ENCODE measurements at regions not wholly inside any gene's neighbourhood (a gene's known extent, or its start where the extent isn't known, plus 50 kb on each side); places are given as distances from the start of the nearest gene placed in this dataset.
"Not testable (repeated sequence)": the region's sequence is repeated elsewhere in the genome, so short reads cannot be mapped to it uniquely, and the experiment has no call there.

DNA sequence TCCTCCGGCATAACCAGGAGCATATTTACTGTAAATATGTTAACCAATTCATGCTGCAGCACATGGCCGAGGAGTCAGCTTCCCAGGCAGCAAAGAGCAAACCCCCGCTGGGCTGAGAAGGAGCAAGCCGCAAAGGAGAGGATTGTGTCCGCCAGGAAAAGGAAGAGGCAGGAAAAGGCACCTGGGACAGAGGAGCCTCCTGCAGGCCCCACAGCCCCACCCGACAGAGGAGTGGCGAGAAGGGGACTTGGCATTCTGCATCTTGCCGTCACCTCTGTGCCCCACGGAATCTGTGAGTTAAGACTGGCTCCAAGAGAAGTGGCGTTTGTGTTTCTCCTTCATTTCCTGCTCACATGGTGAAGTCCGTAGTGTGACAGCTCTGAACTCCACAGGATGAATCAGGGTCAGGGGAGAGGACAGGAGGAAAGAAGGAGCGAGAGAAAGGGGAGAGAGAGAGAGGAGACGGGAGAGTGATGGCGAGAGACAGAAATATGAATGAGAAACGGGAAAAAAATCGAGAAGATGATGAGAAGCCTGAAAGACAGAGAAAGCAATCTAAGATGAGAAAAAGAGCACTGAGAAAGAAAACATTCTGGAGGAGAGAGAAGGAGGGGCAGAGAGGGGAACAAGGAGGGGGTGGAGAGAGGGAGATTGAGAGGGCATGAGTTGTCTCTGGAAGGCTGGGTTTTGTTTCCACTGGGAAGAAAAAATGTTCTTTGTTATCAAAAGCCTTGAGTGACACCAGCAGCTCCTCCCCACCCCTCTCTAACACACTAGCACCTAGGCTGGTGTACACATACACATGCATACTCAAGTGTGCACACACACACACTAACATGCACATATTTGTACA lies 489.6 kb downstream of the MN1 start:
- DNase-seq (ENCODE audit: low read depth) = no peak

DNA sequence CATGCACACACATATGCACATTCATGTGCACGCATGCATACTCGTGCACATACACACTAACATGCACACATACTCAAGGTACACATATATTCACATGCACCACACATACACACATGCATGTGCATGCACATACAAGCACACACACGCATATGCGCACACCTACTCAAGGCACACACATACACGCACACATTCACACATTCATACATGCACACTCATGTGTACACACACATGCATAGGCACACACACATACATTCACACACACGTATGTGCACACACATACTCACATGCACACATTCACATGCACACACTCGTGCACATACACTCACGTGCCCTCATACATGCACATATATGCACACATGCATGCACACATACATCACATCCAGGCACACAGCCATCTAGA lies 489.0 kb downstream of the MN1 start:
- DNase-seq (ENCODE audit: low read depth) = no peak

DNA sequence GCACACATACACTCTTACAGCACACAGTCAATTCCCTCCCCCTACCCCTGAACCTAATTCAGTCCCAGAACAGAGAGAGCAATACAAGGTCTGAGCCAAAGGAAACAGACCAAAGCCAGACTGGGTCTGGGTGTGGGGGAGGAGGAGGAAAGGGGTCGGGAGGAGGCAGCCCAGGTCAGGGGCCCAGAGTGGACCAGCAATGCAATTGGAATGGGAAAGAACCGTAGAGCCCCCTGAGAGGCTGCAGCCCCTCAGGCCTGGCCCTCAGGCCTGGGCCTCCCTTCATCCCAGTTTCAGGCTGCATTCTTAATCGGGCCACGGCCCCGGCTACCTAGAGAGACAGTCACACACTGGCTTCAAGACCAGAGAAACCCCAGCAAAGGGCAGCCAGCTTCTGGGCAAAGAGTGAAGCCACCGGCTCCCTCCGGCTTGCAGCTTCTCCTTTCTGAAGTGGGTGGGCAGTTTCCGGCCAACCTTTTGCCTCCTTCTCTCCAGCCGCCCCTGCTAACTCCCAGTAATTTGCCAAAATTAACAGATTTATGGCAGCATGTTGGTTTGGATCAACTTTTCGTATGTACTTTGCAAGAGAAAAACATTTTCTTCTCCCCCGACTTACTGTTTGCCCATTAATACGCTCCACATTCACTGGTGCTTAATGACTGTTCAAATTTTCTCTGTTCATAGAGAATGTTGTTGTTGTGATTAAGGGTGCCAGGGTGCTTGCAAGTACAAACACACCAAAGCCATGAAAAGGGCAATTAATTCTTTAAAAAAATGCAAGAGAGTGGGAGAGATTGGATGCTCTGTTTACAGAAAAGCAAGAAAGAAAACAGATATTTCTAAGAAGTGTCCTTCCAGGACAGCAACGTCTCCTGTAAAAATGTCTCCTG lies 488.3 kb downstream of the MN1 start:
- no peak for DNase-seq (ENCODE audit: low read depth)

DNA sequence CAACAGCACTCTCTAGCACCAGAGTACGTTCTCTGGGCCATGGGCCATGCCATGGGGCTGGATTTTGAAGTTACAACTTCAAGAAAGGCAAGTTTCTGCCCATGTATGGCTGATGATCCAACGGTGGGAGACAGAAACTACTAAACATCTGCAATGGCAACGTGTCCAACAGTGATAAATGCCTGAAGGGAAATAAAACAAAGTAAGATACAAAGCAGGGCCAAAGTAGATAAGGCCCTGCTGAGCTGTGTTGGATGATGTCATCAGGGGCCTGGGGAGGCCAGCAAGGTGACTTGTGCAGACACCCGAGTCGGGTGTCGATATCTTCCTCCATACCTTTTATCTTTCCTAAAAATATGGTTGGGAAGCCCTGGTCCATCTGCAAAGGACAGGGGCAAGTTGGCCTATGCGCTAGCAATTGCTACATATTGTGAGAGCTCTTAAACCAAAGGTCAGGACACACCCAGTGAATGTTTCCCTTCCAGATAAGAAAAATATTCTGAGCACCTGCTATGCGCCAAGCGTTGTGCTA lies 487.2 kb downstream of the MN1 start:
- DNase-seq (ENCODE audit: low read depth) = no peak

DNA sequence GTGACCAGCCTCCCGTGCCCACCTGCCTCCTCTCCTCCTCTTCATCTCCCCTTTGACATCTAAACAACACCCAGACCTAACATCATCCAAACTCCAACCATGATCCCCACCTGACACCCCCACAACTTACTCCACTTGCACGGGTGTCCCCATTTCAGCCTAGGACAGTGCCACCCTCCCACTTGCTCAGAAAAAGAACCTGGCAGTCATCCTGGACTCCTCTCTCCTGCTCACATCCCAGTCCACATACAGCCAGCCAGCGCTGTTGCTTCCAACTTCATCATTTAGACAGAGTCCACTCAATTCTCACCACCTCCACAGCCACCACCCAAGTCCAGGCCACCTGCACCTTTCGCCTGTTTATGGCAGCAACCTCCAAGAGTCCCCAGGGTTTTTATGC lies 485.7 kb downstream of the MN1 start:
- DNase-seq (ENCODE audit: low read depth) = no peak

DNA sequence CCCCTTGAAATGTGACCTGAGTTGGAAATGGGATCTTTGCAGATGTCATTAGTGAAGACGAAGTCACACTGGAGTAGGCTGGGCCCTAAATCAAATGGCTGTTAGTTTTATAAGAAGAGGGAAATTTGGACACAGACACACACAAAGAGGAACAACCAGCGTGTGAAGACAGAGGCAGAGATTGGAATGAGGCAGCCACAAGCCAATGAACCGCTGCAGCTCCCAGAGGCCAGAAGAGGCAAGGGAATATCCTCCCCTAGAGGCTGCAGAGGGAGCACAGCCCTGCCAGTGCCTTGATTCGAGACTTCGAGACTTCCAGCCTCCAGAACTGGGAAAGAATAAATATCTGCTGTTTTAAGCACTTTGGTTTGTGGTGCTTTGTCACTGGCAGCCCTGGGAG lies 484.5 kb downstream of the MN1 start:
- DNase-seq (ENCODE audit: low read depth) = no peak

DNA sequence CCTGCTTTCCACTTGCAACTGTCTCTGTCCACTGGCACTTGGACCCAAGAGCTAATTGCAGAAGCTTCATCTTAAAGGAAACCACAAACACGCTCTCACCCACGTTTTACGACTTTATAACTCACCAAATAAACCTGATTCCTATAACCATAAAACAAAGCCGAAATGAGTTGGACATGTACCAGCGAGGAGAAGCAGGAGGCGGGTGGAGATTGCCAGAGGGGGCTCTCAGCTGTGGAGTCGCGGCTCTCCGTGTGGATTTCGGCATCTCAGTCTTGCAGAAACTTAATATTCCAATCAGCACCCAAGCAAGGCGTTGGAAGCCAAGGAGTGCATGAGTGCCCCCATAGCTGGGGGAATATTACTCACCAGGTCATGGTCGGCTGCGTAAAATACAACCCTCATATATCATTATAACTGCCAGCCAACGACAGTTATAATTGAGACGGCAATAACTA lies 483.6 kb downstream of the MN1 start:
- peak; percentile 32 for DNase-seq (ENCODE audit: low read depth)

DNA sequence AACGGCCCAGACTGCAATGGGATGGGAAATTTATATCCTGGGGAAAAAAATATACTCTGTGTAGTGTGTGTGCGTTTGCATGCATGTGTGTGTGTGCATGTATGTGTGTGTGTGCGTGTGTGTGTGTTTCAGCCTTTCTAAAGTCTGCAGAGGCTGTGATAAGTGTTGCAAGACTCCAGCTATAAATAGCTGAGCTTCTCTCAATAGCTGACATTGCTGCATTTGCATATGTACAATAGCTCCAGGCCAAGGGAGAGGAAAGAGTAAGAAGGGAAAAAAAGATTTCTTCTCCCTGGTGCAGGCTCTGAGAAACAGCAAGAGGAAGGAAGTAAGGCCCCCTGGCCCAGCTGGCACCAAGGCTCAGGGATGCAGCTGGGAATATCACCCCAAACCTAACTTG lies 483.0 kb downstream of the MN1 start:
- peak; percentile 37 for DNase-seq (ENCODE audit: low read depth)

DNA sequence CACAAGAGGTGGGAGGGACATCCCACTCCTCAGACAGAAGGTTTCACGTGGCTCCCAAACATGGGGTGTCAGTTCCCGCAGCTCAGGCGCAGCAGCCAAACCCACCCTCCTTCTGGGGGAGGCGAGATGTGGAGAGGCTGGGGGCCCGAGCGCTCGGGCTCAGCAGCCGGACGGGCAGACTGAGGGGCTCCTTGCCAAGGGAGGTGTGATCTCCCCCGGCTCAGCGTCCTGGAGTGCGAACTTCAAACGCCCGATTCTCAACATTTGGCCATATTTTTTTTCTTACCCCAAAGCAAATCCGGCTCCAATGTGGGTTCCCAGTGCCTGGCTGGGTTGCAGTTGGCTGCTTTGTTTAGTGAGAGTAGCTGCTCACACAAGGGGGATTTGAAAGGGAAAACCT lies 477.9 kb downstream of the MN1 start:
- DNase-seq (ENCODE audit: low read depth) = no peak

DNA sequence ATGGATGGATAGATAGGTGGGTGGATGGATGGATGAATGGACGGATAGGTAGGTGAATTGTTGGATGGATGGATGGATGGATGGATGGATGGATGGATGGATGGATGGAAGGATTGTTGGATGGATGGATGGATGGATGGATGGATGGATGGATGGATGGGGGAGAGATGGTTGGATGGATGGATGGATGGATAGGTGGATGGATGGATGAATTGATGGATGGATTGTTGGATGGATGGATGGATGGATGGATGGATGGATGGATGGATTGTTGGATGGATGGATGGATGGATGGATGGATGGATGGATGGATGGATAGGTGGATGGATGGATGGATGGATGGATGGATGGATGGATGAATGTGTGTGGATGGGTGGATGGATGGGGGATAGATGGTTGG lies 476.6 kb downstream of the MN1 start:
- not testable (repeated sequence) for DNase-seq (ENCODE audit: low read depth)

DNA sequence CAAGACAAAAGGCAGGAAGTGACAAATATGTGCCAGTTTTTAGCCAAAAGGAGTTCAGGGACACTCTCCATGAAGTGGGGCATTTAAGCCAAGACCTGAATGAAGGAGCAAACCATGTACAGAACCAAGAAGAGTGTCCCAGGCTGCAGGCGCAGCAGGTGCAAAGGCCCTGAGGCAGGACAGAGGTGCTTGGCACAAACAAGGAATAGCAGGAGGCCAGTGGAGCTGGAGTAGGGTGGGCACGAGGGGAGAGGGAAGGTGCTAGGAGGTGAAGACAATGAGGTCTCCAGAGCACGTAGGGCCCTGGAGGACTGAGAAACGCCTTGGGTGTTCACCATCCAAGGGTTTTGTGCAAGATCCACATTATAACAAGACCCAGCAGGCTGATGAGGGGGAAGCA lies 474.1 kb downstream of the MN1 start:
- DNase-seq (ENCODE audit: low read depth) = no peak

DNA sequence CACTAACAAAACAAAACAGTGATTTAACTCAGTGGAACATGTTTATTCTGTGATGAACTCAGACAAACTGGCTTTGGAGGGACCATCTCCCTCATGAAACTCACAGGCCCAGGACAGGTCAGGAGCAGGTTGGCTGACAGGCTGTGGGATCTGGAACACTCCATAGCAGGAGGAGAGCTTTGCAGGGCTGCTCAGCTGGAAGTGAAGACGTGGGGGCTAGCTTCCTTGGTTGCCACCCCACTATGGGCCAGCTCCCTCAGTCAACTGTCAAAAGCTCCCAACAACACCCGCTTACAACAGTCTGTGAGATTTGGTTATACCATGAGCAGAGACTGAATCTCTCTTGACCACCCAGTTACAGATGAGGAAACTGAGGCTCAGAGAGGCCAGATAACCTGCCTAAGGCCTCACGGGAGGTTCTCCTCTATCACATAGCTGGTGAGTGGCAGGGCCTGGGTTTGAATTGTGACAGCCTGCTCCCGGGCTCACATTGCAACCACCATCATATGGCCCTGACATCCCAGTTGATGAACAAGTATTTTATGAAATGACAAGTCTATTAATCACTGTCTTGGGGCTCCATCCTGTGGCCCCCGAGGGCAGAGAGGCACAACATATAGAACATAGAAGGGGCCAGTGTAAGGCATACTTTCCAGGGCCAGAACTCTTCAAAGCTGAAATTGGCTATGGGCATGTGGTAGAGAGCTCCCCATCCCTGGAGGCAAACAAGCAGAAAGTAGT lies 473.4 kb downstream of the MN1 start:
- DNase-seq (ENCODE audit: low read depth) = no peak

DNA sequence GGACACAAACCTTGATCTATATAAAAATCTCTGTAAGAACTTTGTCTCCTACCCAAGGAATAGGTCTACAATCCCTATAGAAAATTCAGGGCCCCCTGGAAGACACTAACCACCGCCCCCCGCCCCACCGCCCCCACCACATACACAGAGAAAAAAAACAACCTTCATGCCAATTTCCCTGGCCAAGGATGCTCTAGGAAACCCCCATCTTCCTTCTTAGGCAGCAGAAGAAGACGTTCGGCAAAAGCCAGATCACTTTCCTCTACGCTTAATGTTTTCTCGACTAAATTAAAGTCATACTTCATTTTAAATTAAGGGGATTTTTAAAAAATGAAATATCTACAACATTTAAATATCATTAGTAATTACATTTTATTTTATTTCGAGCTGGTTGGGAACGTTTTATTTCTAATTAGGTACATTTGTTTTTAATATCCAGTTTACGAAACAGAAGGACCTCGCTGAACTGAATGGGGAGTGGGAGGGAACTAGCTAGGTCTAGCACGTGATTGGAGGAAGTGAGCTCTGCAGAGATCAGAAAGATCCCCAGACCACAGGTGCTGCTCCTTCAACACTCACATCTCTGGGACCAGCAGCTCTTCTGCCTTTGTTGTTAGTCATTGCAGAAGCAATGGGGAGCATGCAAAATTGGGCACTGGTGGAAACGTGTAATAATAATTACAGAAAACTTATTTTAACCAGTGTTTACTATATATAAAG lies 472.3 kb downstream of the MN1 start:
- DNase-seq (ENCODE audit: low read depth) = no peak

DNA sequence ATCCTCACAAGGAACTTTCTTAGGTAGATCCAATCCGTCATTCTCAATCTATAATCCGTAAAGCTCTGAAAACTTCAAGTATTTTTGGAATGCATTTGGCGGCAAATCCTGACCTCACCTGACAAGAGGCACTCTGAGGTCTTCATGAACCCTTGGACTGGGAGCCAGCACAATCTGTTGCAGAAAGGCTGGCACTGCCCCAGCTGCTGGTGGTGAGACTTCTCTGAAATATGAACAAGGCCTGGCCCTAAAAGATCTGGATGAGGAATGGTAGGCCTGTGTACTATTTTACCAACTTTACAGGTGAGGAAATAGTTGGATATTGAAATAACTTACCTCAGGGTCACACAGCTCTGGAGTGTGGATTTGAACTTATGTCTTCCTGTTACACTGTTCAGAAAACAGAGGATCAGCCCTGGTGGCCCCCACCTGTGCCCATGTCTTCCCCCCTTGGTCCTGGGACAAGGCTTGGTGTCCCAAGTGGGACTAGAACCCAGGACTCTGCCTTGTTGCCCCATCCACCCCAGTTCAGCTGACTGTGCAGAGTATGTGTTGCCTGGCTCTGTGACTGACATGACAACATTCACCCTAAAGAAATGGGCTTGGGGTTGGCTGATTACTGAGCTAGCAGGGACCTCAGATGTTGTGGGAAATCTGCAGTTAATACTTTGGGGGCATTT lies 471.4 kb downstream of the MN1 start:
- no peak for DNase-seq (ENCODE audit: low read depth)

DNA sequence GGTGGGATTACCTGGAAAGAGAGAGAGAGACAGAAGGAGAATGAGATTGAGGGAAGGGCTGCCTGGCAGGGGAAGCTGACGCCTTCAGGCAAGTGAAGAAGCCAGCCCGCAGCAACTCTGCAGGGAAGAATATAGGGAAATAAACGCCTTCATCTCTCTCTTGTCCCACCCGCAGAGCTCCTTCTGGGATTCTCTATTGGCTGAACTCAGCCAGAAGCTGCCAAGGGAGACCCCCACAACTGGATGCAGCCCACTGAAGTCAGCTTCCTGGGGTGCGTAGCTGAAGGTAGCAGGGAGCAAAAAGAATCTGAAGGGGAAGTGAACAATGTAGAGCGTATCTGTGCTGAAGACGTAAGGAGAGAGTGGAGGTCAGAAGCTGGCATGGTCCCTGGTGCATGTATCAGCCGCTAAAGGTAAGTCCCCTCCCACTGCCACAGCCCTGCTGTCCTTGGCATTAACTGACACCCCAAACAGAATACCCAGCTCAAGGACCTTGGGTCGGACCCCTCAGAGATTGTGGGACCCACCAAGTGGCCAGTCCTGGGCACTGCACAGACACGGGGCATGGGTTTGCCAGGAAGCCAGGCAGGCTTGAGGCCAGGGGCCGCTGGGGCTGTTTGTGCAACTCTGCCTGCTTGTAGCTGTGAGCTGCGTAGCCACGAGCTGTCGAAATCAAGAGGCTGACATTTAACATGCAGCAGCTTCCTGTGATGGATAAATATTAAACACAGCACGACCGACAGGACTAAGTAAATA lies 469.9 kb downstream of the MN1 start:
- DNase-seq (ENCODE audit: low read depth) = no peak

DNA sequence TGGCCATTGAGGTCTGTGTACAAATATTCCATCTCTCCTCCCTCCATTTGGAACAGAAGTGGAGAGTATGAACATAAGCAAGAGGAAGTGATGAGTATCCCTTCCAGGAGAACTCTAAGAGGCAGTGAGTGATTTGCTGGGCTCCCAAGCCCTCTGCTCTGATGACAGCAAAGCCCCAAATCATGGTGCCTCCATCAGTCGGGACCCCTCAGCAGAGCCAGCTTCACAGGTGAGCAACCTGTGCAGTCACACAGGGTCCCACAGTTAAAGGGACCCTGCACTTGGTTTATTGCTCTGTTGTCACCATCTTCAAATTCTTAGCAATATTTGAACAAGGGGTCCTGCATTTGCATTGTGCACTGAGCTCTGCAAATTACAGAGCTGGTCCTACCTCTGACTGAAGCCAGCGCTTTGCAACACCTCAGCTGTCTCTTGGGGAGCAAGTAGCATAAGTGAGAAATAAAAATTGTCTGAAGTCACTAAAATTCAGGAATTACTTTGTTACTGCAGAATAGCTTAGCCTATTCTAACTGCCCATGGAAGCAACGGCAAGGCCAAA lies 466.4 kb downstream of the MN1 start:
- no peak for DNase-seq (ENCODE audit: low read depth)

DNA sequence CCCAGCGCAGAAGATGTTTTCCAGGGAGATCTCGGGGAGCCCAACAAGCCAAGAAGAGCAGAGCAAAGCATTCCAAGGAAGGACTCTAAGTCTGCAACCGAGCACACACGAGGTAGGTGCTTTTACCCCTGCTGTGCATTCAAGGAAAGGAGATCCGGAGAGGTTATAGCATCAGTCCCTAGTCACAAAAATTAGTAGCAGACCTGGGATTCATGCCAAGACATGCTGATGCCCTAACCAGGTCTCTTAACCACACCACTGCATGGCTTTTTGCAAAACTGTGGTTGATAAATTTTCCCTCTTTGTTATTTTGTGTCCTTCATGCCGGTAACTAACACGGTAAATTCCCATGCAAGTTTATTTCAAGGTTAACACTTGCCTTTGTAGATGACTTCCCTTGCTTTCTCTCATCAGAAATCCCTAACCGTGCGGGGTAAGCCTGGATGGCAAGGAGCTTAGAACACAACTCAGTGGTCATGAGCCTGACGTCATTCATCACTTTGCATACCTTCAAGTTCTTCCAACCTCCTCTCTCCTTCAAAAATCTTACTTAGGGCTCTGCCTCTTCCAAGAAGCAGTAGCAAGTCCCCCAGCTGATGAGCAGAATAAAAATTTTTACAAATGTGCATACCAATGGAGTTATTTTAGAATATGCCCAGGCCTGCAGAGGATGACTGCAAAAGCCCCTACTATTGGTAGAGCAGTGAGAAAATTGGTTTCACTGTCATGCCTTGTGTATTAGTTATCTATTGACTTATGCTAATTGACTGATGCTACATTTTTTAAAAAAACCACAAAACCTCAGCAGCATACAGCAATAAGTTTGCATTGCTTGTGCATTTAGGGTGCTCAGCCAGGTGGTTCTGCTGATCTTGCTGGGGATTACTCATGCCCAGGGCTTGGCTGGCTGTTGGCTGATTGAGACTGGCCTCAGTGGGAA lies 465.1 kb downstream of the MN1 start:
- no peak for DNase-seq (ENCODE audit: low read depth)

DNA sequence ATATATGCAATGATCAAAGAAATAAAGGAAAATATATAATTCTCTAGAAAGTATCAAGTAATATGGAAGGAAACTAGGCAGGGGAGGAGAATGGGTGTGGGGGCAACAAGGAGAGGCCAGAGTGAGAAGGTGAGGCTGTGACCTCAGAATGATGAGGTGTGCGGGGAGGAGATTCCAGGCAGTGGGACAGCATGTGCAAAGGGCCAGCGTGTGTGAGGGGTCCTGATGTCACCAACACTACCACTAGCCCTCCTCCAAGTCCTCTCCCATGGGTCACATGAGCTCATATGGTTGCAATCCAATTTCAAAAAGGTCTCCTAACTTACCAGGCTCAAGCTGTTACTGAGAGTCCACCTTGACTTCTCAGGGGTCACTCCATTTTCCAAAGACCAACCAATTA lies 463.9 kb downstream of the MN1 start:
- no peak for DNase-seq (ENCODE audit: low read depth)

DNA sequence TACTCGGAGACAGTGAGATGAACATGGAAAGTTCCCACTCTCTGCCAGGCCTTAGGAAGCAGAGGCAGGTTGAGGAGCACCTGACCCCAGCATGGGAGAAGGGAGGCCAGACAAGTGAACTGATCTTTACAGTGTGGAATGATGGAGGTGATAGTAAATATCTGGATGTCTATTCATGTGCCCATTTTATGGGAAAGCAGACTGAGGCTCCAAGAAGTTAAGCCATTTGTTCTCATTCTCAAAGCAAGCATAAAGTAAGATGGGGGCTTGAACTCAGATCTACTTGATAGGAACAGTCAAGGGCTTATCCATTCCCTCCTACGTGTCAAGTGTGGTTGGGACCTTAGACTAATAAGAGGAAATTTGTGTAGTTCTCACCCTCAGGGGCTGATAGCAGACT lies 461.5 kb downstream of the MN1 start:
- no peak for DNase-seq (ENCODE audit: low read depth)

Measured in GM04504 (cell line).